ENCODE measurements at regions not wholly inside any gene's neighbourhood (a gene's known extent, or its start where the extent isn't known, plus 50 kb on each side); places are given as distances from the start of the nearest gene placed in this dataset.

GRCh38 chr12:88375306-88376305 lies 204.7 kb downstream of the KITLG start:
- DNase-seq, result no peak
- Histone ChIP-seq H3K4me3 (no peak overlapping the region), H3K36me3 (no peaks in the 10 kb centered on the region), H3K27ac (no peak overlapping the region), H3K27me3 (no peaks in the 10 kb centered on the region), H3K9me3 (no peaks in the 10 kb centered on the region), H3K4me1 (no peaks in the 10 kb centered on the region)
- intact Hi-C loops (cut with DNase I; ENCODE audit: low total_unique reads), result no loop called here
- TF ChIP-seq CTCF (IDR thresholded peaks at IDR 0.05), result no peak

- Histone ChIP-seq H3K4me3 (no peak overlapping the region), H3K9me3 (no peaks in the 10 kb centered on the region), H3K4me1 (no peaks in the 10 kb centered on the region), H3K36me3 (no peaks in the 10 kb centered on the region), H3K27me3 (no peaks in the 10 kb centered on the region), H3K27ac (no peak overlapping the region)
- DNase-seq, result no peak
- intact Hi-C loops (cut with DNase I; ENCODE audit: low total_unique reads), result no loop called here
- TF ChIP-seq CTCF (IDR thresholded peaks at IDR 0.05), result no peak
Observed at GRCh38 chr12:88377973-88378372, 202.3 kb downstream of the KITLG start.

- intact Hi-C loops (cut with DNase I; ENCODE audit: low total_unique reads), result no loop called here
- no peak for TF ChIP-seq CTCF (IDR thresholded peaks at IDR 0.05)
- no peak overlapping the region for H3K4me3 ChIP-seq
- no peaks in the 10 kb centered on the region for H3K4me1 ChIP-seq
- no peak overlapping the region for H3K27ac ChIP-seq
- no peaks in the 10 kb centered on the region for H3K36me3 ChIP-seq
- H3K27me3 ChIP-seq, result no peaks in the 10 kb centered on the region
- DNase-seq, result no peak
- no peaks in the 10 kb centered on the region for H3K9me3 ChIP-seq
Observed at GRCh38 chr12:88381466-88381865, 198.8 kb downstream of the KITLG start.

DNA sequence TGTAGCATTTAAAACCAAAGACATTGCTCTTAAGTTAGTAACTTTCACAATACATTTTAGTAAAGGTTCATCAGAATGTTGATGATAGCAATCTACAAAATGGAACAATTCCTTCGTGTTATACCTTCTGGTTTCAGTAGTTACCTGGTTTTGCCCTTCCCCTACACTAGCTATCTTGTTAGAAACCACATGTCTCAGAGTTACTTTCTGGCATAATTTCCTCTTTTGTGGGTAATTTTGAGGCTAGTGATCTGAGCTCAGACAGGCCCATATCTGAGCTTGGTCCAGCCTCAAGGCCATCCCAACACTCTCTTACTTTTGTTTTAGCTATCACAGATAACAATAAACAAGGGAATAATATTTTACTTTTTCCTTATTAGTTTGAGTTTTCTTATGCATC lies 196.9 kb downstream of the KITLG start:
- Histone ChIP-seq H3K4me3 (no peak overlapping the region), H3K27ac (no peak overlapping the region), H3K4me1 (no peaks in the 10 kb centered on the region), H3K9me3 (no peaks in the 10 kb centered on the region), H3K36me3 (no peaks in the 10 kb centered on the region), H3K27me3 (no peaks in the 10 kb centered on the region)
- intact Hi-C loops (cut with DNase I; ENCODE audit: low total_unique reads), result no loop called here
- TF ChIP-seq CTCF (IDR thresholded peaks at IDR 0.05), result no peak
- DNase-seq, result no peak

- no peaks in the 10 kb centered on the region for H3K36me3 ChIP-seq
- no peak overlapping the region for H3K27ac ChIP-seq
- no peak for DNase-seq
- no peak overlapping the region for H3K4me3 ChIP-seq
- no peaks in the 10 kb centered on the region for H3K9me3 ChIP-seq
- H3K27me3 ChIP-seq, result no peaks in the 10 kb centered on the region
- intact Hi-C loops (cut with DNase I; ENCODE audit: low total_unique reads), result no loop called here
- no peak for TF ChIP-seq CTCF (IDR thresholded peaks at IDR 0.05)
- H3K4me1 ChIP-seq, result no peaks in the 10 kb centered on the region
Observed at GRCh38 chr12:88388566-88389540, 191.4 kb downstream of the KITLG start.
